ENCODE measurements at regions not wholly inside any gene's neighbourhood (a gene's known extent, or its start where the extent isn't known, plus 50 kb on each side); places are given as distances from the start of the nearest gene placed in this dataset.

- H3K4me3 ChIP-seq, result no peak overlapping the region
- peak; percentile 31 for ATAC-seq
- H3K27ac ChIP-seq, result no peak overlapping the region
- H3K36me3 ChIP-seq, result no peaks in the 10 kb centered on the region
- peaks cover 0 to 17% (median 7%) of the 10 kb centered on the region in 3 donors for H3K4me1 ChIP-seq
- 54 to 70% methylated on average over 4 to 5 of the region's 6 CpGs for WGBS, 2 donors (ENCODE audit: low coverage in 1 of 2)
- TF ChIP-seq EP300 (IDR thresholded peaks at IDR 0.05), result no peak
- no peaks in the 10 kb centered on the region for H3K27me3 ChIP-seq
- H3K9me3 ChIP-seq, result no peaks in the 10 kb centered on the region
These were observed 214.8 kb downstream of the SPATA18 start for GRCh38 chr4:52265781-52266525.

GRCh38 chr4:52266537-52267137 is 215.5 kb downstream of the SPATA18 start:
- Histone ChIP-seq H3K9me3 (no peaks in the 10 kb centered on the region), H3K36me3 (no peaks in the 10 kb centered on the region), H3K27me3 (no peaks in the 10 kb centered on the region), H3K4me1 (peaks cover 0 to 11% (median 7%) of the 10 kb centered on the region in 3 donors), H3K4me3 (no peak overlapping the region), H3K27ac (no peak overlapping the region)
- no peak for ATAC-seq
- no peak for TF ChIP-seq EP300 (IDR thresholded peaks at IDR 0.05)
- no peak for TF ChIP-seq POLR2AphosphoS5 (IDR thresholded peaks at IDR 0.05)
- no peak for TF ChIP-seq POLR2A (IDR thresholded peaks at IDR 0.05)
- no peak for TF ChIP-seq CTCF (IDR thresholded peaks at IDR 0.05)

GRCh38 chr4:52269761-52270160 is 218.7 kb downstream of the SPATA18 start:
- Histone ChIP-seq H3K9me3 (peaks cover 0 to 4% (median 0%) of the 10 kb centered on the region in 3 donors), H3K4me3 (no peak overlapping the region), H3K36me3 (no peaks in the 10 kb centered on the region), H3K27ac (no peak overlapping the region), H3K4me1 (peaks cover 0 to 11% (median 7%) of the 10 kb centered on the region in 3 donors), H3K27me3 (no peaks in the 10 kb centered on the region)
- TF ChIP-seq POLR2AphosphoS5 (IDR thresholded peaks at IDR 0.05), result no peak
- TF ChIP-seq CTCF (IDR thresholded peaks at IDR 0.05), result no peak
- no peak for TF ChIP-seq POLR2A (IDR thresholded peaks at IDR 0.05)
- TF ChIP-seq EP300 (IDR thresholded peaks at IDR 0.05), result no peak
- no peak for ATAC-seq

GRCh38 chr4:52273885-52274284 is 222.8 kb downstream of the SPATA18 start:
- TF ChIP-seq CTCF (IDR thresholded peaks at IDR 0.05) (no peak), POLR2A (IDR thresholded peaks at IDR 0.05) (no peak), POLR2AphosphoS5 (IDR thresholded peaks at IDR 0.05) (no peak), EP300 (IDR thresholded peaks at IDR 0.05) (no peak)
- H3K9me3 ChIP-seq, result peaks cover 0 to 20% (median 0%) of the 10 kb centered on the region in 3 donors
- no peaks in the 10 kb centered on the region for H3K27me3 ChIP-seq
- no peaks in the 10 kb centered on the region for H3K36me3 ChIP-seq
- no peak for ATAC-seq
- no peak overlapping the region for H3K27ac ChIP-seq
- H3K4me3 ChIP-seq, result no peak overlapping the region
- no peaks in the 10 kb centered on the region for H3K4me1 ChIP-seq

GRCh38 chr4:52288212-52288855 is 237.2 kb downstream of the SPATA18 start:
- TF ChIP-seq CTCF (IDR thresholded peaks at IDR 0.05) (no peak), POLR2A (IDR thresholded peaks at IDR 0.05) (no peak), POLR2AphosphoS5 (IDR thresholded peaks at IDR 0.05) (no peak), EP300 (IDR thresholded peaks at IDR 0.05) (no peak)
- WGBS, 2 donors (ENCODE audit: low coverage in 1 of 2), result 68 to 100% methylated on average over 2 to 4 of the region's 4 CpGs
- Histone ChIP-seq H3K27ac (no peak overlapping the region), H3K27me3 (no peaks in the 10 kb centered on the region), H3K4me3 (no peak overlapping the region), H3K9me3 (no peaks in the 10 kb centered on the region), H3K36me3 (no peaks in the 10 kb centered on the region), H3K4me1 (no peaks in the 10 kb centered on the region)
- ATAC-seq, result no peak
